ENCODE measurements at regions not wholly inside any gene's neighbourhood (a gene's known extent, or its start where the extent isn't known, plus 50 kb on each side); places are given as distances from the start of the nearest gene placed in this dataset.
A peak's percentile ranks its signal among the peaks of the same experiment; 100 is the strongest.

DNA sequence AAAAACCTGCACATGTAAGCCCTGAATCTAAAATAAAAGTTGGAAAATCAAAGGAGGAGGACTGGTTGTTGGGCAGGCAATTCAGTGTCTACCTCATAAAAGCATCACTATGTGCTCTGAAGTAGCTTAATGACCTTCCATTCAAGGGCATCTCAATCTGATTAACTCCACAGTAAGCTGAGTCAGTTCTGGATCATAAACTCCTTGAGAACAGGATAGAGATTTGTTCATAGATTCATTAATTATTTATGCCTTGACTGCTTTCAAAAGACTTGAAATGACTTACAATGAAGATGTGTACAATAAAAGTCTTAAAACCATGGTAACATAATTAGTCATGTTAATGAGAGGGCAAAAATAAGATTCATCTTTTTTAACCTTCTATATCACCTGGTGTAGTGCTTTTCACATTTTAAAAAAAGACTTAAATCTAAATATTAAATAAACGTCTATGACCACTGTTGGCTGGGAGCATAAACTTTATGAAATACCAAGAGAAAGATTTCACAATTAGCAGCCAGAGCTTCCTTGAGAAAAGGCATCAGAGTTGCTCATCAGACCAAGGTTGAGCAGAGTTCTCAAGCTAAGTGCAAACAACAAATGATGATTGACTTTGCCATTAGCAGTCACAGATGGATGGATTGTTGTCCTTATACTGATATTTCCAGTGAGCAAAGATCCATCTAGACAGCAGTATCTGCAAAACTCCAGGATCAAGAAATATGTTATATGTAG is 237.3 kb upstream of the THUMPD2 start:
- H3K9me3 ChIP-seq (ENCODE audit: control insufficient read depth, insufficient read depth, low read length): peaks cover 7% of the 10 kb centered on the region
- dilution Hi-C loops (cut with HindIII; ENCODE audit: low sequenced_read_pairs, unreplicated experiment) (no loop called here), in situ Hi-C loops (cut with MboI; ENCODE audit: low sequenced_read_pairs) (no loop called here), intact Hi-C loops (cut with micrococcal nuclease) (loop anchor here (2.0 kb wide), 1 partner anchor 16 kb away; no protein-coding TSS in a partner anchor)
- ChIA-PET CTCF (interaction anchor here (0.8 kb wide), 1 partner anchor 17 kb away, joined by 3 read pairs; no protein-coding TSS in a partner anchor), POLR2A (ENCODE audit: unreplicated experiment) (no interaction called here)
- H3K4me2 ChIP-seq (ENCODE audit: low read depth, low read length): no peak overlapping the region
- no peak overlapping the region for H3K9ac ChIP-seq (ENCODE audit: low read depth, low read length)
- no peak overlapping the region for H2BK20ac ChIP-seq (ENCODE audit: low read depth, low read length)
- peak overlapping the region; percentile 18; the same call in 1 of the 2 replicates for H2BK120ac ChIP-seq (ENCODE audit: low read depth, low read length)
- no peak overlapping the region for H4K91ac ChIP-seq (ENCODE audit: insufficient read depth, low read depth, low read length)
- no peaks in the 10 kb centered on the region for H3K27me3 ChIP-seq (ENCODE audit: control insufficient read depth, insufficient read depth, low read length)
- DNase-seq: peak; percentile 81
- ATAC-seq (ENCODE audit: low read depth): peak; percentile 85
- no peak overlapping the region; the same call in 1 of the 2 replicates for H3K56ac ChIP-seq (ENCODE audit: extremely low read depth, insufficient read depth, low read length)
- H2BK5ac ChIP-seq (ENCODE audit: low read depth, low read length, poor library complexity, severe bottlenecking): peak overlapping the region; percentile 89
- peak overlapping the region in 1 of 2 experiments; percentile 3; a peak in 1 of 4 replicates for H4K8ac ChIP-seq (ENCODE audit: low read depth in 2 of 2, low read length in 2 of 2)
- H3K79me1 ChIP-seq (ENCODE audit: low read depth in 1 of 2, low read length in 2 of 2): no peaks in the 10 kb centered on the region
- no CpG with 5 or more reads among the region's 1 CpG for WGBS, 2 experiments (ENCODE audit: extremely low coverage in 2 of 2, insufficient read length in 1 of 2)
- 0 out of 2 replicates have a peak, but pooled peaks cover 2% of the 10 kb centered on the region for H3K4me1 ChIP-seq (ENCODE audit: control insufficient read depth, insufficient read depth, low read length)
- BruUV-seq (replicated peaks): no TSS peak
- no peaks in the 10 kb centered on the region for H3K9me1 ChIP-seq (ENCODE audit: insufficient read depth, low read length)
- peak overlapping the region; percentile 33; the same call in 1 of the 2 replicates for H3K4ac ChIP-seq (ENCODE audit: low read depth, low read length)
- H2AK5ac ChIP-seq (ENCODE audit: low read depth, low read length): no peak overlapping the region
- no peak overlapping the region for H3K4me3 ChIP-seq (ENCODE audit: insufficient read depth, low read depth, low read length)
- no peak for TF ChIP-seq RCOR1 (IDR thresholded peaks at IDR 0.05; ENCODE audit: insufficient replicate concordance, low read length)
- TF ChIP-seq RAD21 (IDR thresholded peaks at IDR 0.05; ENCODE audit: low read length): no peak
- TF ChIP-seq MAZ (IDR thresholded peaks at IDR 0.05; ENCODE audit: borderline replicate concordance, low read depth, low read length): no peak
- TF ChIP-seq, protein P1, sequence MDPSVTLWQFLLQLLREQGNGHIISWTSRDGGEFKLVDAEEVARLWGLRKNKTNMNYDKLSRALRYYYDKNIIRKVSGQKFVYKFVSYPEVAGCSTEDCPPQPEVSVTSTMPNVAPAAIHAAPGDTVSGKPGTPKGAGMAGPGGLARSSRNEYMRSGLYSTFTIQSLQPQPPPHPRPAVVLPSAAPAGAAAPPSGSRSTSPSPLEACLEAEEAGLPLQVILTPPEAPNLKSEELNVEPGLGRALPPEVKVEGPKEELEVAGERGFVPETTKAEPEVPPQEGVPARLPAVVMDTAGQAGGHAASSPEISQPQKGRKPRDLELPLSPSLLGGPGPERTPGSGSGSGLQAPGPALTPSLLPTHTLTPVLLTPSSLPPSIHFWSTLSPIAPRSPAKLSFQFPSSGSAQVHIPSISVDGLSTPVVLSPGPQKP (IDR thresholded peaks at IDR 0.05; ENCODE audit: borderline replicate concordance, low read depth, low read length): no peak
- TF ChIP-seq NFE2L2 (IDR thresholded peaks at IDR 0.05; ENCODE audit: low read depth, low read length): no peak
- TF ChIP-seq, protein P2, sequence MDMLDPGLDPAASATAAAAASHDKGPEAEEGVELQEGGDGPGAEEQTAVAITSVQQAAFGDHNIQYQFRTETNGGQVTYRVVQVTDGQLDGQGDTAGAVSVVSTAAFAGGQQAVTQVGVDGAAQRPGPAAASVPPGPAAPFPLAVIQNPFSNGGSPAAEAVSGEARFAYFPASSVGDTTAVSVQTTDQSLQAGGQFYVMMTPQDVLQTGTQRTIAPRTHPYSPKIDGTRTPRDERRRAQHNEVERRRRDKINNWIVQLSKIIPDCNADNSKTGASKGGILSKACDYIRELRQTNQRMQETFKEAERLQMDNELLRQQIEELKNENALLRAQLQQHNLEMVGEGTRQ (IDR thresholded peaks at IDR 0.05; ENCODE audit: low read depth, low read length): no peak
- TF ChIP-seq MXI1 (IDR thresholded peaks at IDR 0.05; ENCODE audit: borderline replicate concordance, low read depth, low read length): no peak
- no peak for TF ChIP-seq FOS (IDR thresholded peaks at IDR 0.05; ENCODE audit: low read depth, low read length)
- peak; percentile 81 for TF ChIP-seq CEBPB (IDR thresholded peaks at IDR 0.05; ENCODE audit: low read depth, low read length)
- H2AK9ac ChIP-seq (replicated peaks; ENCODE audit: low read depth, low read length, poor library complexity): no peak overlapping the region
- peak overlapping the region; percentile 17; the same call in 2 of the 3 replicates for H2BK15ac ChIP-seq (ENCODE audit: low read depth, low read length)
- H2AFZ ChIP-seq (replicated peaks; ENCODE audit: low read length, poor library complexity): no peak overlapping the region
- peak overlapping the region; percentile 62; the same call in 1 of the 2 replicates for H3K18ac ChIP-seq (ENCODE audit: low read depth, low read length)
- H4K5ac ChIP-seq (ENCODE audit: low read depth, low read length): no peak overlapping the region; the same call in 1 of the 2 replicates
- H3K36me3 ChIP-seq (ENCODE audit: control insufficient read depth, insufficient read depth, low read length): no peaks in the 10 kb centered on the region
- H3K27ac ChIP-seq (ENCODE audit: insufficient read depth, low read length): peak overlapping the region; percentile 25; the same call in 1 of the 2 replicates
- no peak overlapping the region for H3K23ac ChIP-seq (ENCODE audit: low read depth, low read length)
- H4K20me1 ChIP-seq (ENCODE audit: insufficient read depth, low read length): no peaks in the 10 kb centered on the region
- H3K14ac ChIP-seq (replicated peaks; ENCODE audit: low read depth, low read length): no peak overlapping the region
